GM10266 (cell line): ENCODE measurements at regions not wholly inside any gene's neighbourhood (a gene's known extent, or its start where the extent isn't known, plus 50 kb on each side); places are given as distances from the start of the nearest gene placed in this dataset.

Source experiments
- DNase-seq: peaks from one replicate; pipeline ENCODE4 v3.0.0; 2012; ENCODE audit errors: extremely low spot score
- TF ChIP-seq, protein P1 (sequence below): IDR thresholded peaks from 2 replicates; pipeline ENCODE4 v1.5.1; 2012; ENCODE audit warnings: mild to moderate bottlenecking, low read depth; ENCODE audit not compliant: control insufficient read depth, insufficient read depth; ENCODE audit errors: missing control alignments

DNA sequence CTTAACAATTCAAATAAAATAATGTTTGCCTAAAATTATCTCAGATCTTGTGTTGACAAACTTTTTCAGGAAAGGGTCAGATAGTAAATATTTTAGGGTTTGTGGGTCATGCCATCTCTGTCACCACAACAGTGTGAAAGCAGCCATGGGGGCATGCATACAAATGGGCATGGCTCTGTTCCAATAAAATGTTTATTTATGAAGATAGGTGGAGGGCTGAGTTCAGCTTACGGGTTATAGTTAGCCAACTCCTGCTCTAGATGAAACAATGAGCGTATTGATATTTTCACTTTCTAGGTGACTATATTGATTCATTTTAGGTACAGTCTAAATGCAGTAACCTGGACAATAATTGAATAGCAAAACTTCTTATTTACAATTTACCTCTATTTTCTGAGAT lies 533.8 kb upstream of the CLINT1 start:
- TF ChIP-seq, protein P1, sequence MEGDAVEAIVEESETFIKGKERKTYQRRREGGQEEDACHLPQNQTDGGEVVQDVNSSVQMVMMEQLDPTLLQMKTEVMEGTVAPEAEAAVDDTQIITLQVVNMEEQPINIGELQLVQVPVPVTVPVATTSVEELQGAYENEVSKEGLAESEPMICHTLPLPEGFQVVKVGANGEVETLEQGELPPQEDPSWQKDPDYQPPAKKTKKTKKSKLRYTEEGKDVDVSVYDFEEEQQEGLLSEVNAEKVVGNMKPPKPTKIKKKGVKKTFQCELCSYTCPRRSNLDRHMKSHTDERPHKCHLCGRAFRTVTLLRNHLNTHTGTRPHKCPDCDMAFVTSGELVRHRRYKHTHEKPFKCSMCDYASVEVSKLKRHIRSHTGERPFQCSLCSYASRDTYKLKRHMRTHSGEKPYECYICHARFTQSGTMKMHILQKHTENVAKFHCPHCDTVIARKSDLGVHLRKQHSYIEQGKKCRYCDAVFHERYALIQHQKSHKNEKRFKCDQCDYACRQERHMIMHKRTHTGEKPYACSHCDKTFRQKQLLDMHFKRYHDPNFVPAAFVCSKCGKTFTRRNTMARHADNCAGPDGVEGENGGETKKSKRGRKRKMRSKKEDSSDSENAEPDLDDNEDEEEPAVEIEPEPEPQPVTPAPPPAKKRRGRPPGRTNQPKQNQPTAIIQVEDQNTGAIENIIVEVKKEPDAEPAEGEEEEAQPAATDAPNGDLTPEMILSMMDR = no peak
- no peak for DNase-seq

DNA sequence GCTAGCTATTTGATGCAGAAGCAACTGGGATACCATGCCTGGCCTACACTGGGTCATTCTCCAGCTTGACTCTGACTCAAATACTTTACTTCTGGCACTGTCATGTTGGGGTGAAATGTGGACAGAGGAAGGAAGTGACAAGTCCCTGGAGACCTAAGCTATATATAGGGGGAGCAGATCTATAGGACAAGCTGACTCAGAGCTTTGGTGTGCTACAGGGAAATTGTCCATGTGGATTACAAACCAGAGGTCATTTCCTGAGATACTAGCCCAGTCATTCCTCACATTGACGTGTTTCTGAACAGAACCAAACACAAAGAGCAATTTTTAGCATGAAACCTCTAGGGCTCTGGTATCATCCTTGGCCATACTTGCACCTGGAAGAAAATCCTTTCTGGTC lies 531.6 kb upstream of the CLINT1 start:
- no peak for DNase-seq
- TF ChIP-seq, protein P1 = no peak

DNA sequence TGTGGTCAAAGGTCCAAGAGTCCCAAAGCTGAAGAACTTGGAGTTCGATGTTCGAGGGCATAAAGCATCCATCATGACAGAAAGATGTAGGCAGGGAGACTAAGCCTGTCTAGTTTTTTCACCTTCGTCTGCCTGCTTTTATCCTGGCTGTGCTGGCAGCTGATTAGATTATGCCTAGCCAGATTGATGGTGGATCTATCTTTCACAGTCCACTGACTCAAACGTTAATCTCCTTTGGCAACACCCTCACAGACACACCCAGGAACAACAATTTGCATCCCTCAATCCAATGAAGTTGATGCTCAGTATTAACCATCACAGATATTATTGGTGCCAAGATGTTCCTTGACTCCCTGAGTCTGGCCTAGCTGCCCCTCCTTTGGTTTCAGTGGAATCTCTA lies 530.8 kb upstream of the CLINT1 start:
- no peak for DNase-seq
- TF ChIP-seq, protein P1 = no peak

DNA sequence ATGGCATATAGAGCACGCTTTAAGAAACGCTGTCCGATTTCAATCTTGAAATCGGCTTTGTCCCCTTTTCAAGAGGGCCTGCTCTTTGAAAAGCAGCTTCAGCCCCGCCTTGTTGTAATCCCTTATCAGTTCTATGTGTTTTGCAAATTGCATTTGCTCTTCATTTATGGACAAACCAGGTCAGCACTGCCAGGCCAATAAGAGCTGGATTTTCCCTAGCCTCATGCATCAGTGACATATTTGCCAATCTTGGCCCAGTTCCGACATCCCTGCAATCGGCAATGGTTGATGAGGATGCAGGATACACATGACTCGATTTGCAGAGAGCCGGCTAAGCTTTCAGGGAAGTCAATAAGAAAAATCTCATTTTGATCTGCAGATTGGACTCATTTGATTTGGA lies 529.1 kb upstream of the CLINT1 start:
- no peak for DNase-seq
- TF ChIP-seq, protein P1 = no peak

DNA sequence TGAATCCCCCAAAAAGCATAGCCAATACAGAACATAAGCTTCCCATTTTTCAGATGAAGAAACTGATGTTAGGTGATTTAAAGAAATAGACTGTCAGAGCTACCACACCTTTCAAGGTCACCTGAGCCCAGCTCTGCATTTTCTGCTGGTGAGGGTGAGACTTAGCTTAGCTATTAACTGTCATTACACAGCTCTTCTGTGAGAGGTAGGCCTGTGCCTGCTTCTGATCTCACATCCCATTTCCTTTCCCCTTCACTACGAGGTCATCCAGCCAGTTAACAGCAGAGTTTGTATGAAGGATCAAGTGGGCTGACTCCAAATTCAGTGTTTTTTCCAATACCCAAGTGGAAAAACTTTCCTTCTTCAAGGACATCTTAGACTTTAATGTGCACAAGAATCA lies 528.6 kb upstream of the CLINT1 start:
- TF ChIP-seq, protein P1 = no peak
- no peak for DNase-seq

DNA sequence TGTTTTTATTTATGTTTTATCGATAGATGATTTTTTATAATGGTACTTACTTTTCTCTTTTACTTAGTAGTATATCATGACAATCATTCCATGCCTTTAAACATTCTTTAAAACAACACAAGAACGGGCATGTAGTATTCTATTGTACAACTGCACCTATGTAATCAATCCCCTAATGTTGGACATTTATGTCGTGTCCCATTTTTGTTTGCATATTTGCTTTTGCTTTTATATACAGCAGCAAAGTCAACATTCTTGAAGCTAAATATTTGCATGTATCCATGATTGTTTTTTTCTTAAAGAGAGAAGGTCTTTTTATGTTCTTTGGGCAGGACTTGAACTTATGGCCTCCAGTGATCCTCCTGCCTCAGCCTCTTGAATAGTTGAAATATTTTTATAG lies 527.0 kb upstream of the CLINT1 start:
- TF ChIP-seq, protein P1 = no peak
- DNase-seq = no peak

DNA sequence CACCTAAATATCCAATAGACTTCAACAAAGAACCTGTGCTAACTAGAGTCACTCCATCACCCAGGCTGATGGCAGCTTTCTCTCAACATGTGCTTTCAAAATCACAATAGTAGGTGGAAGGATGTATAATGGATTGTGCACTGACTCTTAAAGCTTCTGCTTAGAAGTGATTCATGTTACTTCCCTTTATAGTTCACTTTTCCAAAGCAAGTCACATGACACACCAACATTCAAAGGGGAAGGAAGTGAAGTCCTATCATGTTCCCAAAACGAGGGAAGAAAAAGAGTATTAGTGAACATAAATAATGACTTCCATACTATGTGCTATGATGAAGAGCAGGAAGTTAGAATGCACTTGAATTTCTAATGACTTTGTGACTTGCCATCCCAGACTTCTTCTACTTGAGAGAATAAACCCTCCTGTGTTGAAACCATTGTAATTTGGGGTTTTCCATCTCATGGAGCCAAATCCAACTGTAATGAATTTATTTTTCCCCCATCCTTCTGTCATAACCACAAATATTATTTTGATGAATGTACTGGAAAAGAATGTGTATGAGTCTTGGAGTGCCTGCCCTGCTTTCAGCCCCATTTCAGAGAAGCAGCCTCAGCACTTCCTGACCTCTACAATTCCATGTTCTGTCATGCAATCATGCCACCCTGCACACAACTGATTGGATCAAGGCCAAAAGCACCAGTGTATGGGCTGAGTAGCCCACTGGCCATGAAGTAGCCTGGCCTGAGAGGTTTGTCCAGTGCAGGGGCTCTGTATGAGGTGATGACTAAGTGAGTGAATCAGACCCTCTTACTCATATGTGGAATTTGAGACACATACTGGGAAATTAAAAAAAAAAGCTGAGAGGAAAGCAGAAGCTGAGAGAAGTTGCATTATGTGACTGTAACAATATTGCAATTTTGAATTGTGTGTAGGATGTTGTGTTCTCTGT lies 525.9 kb upstream of the CLINT1 start:
- TF ChIP-seq, protein P1 = no peak
- DNase-seq = no peak
